H1 (cell line): ENCODE measurements at regions not wholly inside any gene's neighbourhood (a gene's known extent, or its start where the extent isn't known, plus 50 kb on each side); places are given as distances from the start of the nearest gene placed in this dataset.

Source experiments
- CHD7 ChIP-seq: fragments of 300-600 bp; sonication (generic); IDR thresholded peaks from 2 replicates; pipeline ENCODE4 v1.7.1; 2012; ENCODE audit warnings: low read length, moderate library complexity, mild to moderate bottlenecking, inconsistent platforms; ENCODE audit not compliant: insufficient replicate concordance

- TF ChIP-seq CHD7 = no peak
These were observed 403.9 kb upstream of the LRRC7 start (continued) for GRCh38 chr1:69163779-69164178.
